Stomach (tissue), 4 donors: ENCODE measurements at regions not wholly inside any gene's neighbourhood (a gene's known extent, or its start where the extent isn't known, plus 50 kb on each side); places are given as distances from the start of the nearest gene placed in this dataset.

Experiments
- CTCF ChIP-seq, 7 experiments: fragments of 450-650 bp in 4 of 7; fragments of 200-600 bp in 3 of 7; sonication (generic) in 3 of 7; IDR thresholded peaks; one replicate each; pipeline ENCODE4 v1.5.1; 2016 to 2019; ENCODE audit warnings: antibody characterized with exemption in 7 of 7, control low read depth in 2 of 7, mild to moderate bottlenecking in 1 of 7
- POLR2A ChIP-seq, 4 donors: fragments of 450-650 bp; IDR thresholded peaks; one replicate each; pipeline ENCODE4 v1.6.1; 2016; ENCODE audit warnings: antibody characterized with exemption in 4 of 4, control low read depth in 2 of 4, mild to moderate bottlenecking in 1 of 4, moderate library complexity in 1 of 4

DNA sequence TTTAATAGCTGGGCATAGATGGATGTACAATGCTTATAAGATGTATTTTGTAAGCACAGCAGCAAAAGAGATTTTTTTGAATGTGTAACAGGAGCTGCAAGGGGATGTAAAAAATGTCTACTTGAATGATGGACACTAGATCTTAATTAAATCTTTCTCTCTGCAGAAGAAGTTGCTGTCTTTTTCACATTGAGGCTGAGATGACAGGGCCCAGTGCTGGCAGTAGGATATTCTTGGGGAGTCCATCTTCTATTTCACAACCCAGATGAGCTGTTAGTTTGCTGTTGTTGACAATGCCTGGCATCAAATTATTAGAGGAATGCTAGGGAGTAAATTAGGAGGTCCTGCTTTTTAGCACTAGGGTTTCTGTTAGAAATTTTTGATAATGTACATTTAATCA lies 698.7 kb downstream of the SLITRK5 start:
- no peak for TF ChIP-seq CTCF (IDR thresholded peaks at IDR 0.05)
- no peak for TF ChIP-seq POLR2A (IDR thresholded peaks at IDR 0.05)
